ENCODE measurements at regions not wholly inside any gene's neighbourhood (a gene's known extent, or its start where the extent isn't known, plus 50 kb on each side); places are given as distances from the start of the nearest gene placed in this dataset.
"Not testable (repeated sequence)": the region's sequence is repeated elsewhere in the genome, so short reads cannot be mapped to it uniquely, and the experiment has no call there.

DNA sequence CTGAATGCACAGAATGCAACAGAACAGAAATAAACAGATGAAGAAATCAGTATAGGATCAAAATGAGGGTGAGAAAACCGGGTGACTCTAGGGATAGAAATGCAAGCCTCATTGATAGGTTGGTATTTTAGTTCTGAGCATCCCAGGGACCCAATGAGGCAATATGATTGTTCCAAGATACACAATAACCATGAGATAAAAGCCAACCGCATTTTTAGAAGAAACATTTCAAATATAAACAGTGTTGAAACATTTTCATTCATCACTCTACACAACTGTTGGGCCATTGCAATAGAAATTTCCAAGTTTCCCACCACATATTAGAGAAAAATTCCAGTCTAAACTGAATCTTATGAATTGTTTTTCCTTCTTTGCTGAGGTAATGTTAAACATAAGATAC, 452.3 kb upstream of the PTGER4 start:
- no peak for DNase-seq (ENCODE audit: low read depth)
- TF ChIP-seq, protein P1, sequence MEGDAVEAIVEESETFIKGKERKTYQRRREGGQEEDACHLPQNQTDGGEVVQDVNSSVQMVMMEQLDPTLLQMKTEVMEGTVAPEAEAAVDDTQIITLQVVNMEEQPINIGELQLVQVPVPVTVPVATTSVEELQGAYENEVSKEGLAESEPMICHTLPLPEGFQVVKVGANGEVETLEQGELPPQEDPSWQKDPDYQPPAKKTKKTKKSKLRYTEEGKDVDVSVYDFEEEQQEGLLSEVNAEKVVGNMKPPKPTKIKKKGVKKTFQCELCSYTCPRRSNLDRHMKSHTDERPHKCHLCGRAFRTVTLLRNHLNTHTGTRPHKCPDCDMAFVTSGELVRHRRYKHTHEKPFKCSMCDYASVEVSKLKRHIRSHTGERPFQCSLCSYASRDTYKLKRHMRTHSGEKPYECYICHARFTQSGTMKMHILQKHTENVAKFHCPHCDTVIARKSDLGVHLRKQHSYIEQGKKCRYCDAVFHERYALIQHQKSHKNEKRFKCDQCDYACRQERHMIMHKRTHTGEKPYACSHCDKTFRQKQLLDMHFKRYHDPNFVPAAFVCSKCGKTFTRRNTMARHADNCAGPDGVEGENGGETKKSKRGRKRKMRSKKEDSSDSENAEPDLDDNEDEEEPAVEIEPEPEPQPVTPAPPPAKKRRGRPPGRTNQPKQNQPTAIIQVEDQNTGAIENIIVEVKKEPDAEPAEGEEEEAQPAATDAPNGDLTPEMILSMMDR (IDR thresholded peaks at IDR 0.05; ENCODE audit: control insufficient read depth, extremely low read depth, insufficient read depth), result no peak

DNA sequence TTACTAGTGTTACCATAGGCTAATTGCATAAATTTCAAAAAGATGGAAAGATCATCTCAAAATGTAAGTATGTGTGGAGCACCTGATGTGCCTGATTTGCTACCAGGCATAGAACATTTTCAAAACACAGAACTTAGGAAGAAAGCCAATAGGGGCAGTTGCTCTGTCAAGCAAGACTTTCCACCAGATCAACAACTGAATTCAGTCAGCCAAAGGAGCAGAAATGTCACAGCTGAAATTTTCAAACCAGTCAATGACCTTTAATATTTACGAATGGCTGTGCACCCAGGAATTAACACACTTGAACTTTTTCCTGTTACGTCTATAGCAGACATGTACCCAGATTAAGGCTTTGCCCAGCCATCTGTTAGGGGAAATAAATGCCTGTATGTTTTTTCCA, 452.8 kb upstream of the PTGER4 start:
- TF ChIP-seq, protein P1 (IDR thresholded peaks at IDR 0.05; ENCODE audit: control insufficient read depth, extremely low read depth, insufficient read depth), result no peak
- H3K4me3 ChIP-seq (ENCODE audit: low read depth, low read length), result no peak overlapping the region
- no peak for DNase-seq (ENCODE audit: low read depth)

More for the DNA sequence above, 452.3 kb upstream of the PTGER4 start:
- H3K4me3 ChIP-seq (ENCODE audit: low read depth, low read length), result no peak overlapping the region

DNA sequence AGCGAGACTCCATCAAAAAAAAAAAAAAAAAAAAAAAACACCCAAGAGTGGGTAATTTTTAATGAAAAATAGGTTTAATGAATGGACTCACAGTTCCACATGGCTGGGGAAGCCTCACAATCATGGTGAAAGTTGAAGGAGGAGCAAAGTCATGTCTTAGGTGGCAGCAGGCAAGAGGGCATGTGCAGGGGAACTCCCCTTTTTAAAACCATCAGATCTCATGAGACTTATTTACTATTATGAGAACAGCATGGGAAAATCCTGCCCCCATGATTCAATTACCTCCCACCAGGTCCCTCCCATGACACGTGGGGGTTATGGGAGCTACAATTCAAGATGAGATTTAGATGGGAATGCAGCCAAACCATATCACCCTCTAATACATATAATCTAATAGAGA, 454.6 kb upstream of the PTGER4 start:
- DNase-seq (ENCODE audit: low read depth); H3K4me3 ChIP-seq (ENCODE audit: low read depth, low read length): not testable (repeated sequence)

DNA sequence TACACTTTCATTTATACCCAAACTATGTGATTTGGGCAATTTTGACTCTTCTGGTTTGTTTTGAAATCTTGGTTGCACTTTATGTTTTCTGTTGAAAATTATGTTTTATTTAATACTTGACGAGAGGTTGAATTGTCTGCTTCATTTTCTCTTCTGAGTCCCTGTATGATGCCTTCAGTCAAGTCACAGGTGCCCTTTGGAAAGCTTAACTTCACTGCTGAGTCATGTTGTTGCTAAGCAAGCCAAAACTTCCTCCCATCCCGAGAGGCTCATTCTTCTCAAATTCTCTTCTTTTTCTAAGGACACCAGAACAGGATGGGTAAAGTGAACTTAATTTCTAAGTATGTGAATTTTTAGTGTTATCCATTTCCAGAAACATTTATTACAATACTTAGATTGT, 455.3 kb upstream of the PTGER4 start:
- DNase-seq (ENCODE audit: low read depth), result no peak
- H3K4me3 ChIP-seq (ENCODE audit: low read depth, low read length), result no peak overlapping the region
- TF ChIP-seq, protein P1 (IDR thresholded peaks at IDR 0.05; ENCODE audit: control insufficient read depth, extremely low read depth, insufficient read depth), result no peak

DNA sequence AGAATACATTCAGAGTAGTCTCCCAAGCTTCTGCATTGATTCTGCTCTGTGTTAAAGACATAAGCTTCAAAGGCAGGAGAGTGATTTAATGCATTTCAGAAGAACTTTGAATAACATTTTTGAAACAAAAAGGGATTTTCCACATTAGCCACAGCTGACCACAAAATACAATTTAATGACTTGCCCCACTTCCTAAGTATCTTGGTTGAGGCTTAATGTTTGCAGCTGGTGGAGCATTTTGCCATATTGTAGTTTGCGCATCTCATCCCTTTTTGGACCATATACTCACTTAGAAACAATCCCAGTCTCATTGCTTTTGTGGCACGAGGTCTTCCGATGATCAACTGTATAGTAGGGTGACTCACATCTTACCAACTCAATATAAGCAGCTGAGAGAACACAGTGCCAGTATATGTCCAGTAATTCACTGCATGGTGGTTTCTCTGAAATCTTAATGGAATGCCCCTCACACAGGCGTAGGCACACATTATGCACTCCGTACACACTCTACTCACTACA, 455.8 kb upstream of the PTGER4 start:
- no peak for DNase-seq (ENCODE audit: low read depth)
- TF ChIP-seq, protein P1 (IDR thresholded peaks at IDR 0.05; ENCODE audit: control insufficient read depth, extremely low read depth, insufficient read depth), result no peak
- H3K4me3 ChIP-seq (ENCODE audit: low read depth, low read length), result no peak overlapping the region

DNA sequence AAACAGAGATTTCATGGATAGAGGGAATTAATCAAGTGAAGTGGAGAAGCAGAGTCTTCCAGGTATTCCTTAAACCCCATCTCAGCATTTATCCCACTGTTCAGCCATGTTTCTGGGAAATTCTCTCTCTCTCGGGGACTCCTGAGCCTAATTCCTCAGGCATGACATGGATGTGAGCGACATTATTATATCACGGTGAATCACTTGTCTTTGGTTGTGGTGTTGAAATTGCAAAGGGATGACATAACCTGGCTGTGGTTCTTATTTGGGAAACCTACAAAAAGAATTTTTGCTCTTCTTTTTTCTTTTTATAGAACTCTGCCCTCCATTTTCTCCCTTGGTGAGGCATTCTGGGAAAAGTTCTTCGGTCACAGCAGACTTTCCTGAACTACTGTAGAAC, 457.9 kb upstream of the PTGER4 start:
- TF ChIP-seq, protein P1 (IDR thresholded peaks at IDR 0.05; ENCODE audit: control insufficient read depth, extremely low read depth, insufficient read depth), result no peak
- no peak for DNase-seq (ENCODE audit: low read depth)
- no peak overlapping the region for H3K4me3 ChIP-seq (ENCODE audit: low read depth, low read length)

DNA sequence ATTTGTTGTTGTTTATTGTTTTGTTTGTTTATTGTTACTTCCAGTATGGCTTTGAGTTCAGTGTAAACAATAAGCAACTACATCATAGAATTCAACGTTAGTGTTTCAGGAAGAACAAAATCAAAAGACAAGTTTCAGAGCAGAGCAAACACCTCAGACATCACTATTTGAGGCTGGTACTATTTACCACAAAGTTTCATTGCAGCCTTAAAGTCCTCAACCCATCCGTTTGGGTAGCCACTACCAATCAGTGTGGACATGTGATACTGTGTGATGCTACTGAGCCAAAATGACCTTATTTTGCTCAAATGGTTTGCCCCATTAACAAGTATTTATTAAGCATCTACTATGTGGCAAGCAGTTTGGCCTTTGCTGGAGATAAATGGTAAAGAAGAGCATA, 458.5 kb upstream of the PTGER4 start:
- TF ChIP-seq, protein P1 (IDR thresholded peaks at IDR 0.05; ENCODE audit: control insufficient read depth, extremely low read depth, insufficient read depth), result no peak
- H3K4me3 ChIP-seq (ENCODE audit: low read depth, low read length), result no peak overlapping the region
- DNase-seq (ENCODE audit: low read depth), result no peak

All from LNCaP clone FGC (cell line).